ENCODE measurements at regions not wholly inside any gene's neighbourhood (a gene's known extent, or its start where the extent isn't known, plus 50 kb on each side); places are given as distances from the start of the nearest gene placed in this dataset.
"Not testable (repeated sequence)": the region's sequence is repeated elsewhere in the genome, so short reads cannot be mapped to it uniquely, and the experiment has no call there.

DNA sequence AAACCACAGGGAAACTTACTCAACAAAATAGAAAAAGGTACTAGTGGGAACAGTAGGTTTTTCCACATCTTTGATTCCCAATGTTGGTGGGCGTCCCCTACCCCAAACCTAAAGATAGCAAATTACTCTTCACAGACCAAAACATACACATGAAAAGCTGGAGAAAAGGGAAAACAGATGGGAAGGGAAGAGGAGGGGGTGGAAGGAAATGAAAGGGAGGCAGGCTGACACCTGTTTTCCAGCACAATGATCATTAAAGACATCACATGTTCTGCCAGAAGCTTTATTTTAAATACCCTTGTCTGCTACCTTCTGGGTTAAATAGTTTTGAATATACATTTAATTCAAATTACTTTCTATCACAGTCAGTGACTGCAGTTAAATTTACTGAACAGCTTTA, 1617.9 kb upstream of the SEL1L start:
- no peak for DNase-seq

DNA sequence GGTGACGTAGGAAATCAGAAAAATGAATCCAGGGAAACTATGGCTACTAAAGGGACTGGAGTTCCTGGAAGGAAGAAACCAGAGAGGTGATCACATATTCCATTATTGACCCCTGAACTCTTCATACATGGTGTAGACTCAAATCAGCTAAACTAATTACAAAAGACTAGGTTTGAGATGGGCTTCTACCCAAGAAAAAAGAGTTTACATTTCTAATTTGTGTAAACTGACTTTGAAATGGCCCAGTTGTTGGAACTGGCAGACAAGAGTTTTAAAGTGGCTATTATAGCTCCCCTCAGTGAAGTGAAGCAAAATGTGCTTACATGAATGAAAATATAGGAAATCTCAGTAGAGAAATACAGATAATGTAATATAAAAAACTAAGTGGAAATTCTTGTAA, 1619.4 kb upstream of the SEL1L start:
- no peak for DNase-seq

DNA sequence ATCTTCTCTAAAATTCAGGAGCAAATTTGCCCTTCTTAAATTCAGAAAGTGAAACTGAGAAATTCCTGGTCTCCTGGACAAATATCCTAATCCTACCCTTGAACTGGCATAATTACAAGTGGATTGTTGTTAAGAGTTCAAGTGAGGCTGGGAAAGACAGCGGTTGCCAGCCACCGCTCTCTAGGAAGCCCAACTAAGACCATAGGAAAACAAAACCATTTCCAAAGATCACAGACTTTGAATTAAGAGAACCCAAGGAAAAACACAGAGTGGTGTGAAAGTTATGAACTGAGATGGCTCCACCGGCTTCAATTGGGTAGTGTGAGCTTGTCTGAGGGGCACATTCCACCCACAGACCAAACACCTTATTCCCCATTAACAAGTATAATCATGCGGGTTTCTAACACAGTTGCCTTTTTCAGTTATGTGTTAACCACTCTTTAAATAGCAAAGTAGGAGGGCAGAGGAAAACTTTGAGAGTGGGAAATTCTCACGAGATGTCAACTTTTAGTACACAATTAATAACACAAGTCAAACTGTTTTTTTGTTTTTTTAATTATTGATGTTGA, 1628.8 kb upstream of the SEL1L start:
- DNase-seq, result no peak

DNA sequence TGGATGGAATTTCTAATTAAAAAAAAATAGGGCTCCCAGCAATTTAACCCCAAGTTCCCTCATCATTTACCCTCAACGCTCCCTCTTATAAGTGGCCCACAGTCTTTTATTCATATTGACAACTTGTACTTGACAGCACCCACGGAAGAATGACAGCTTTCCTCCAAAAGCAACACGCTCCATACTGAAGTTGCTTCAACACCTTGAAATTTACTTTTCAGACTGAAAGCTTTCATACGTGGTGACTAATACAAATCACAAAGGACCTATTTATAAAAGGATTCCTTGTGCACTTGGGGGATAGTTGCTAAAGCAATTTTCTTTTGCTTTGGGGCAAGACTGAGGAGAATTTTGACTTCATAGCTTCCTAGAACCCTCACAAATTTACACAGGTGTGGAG, 1629.4 kb upstream of the SEL1L start:
- DNase-seq, result no peak

DNA sequence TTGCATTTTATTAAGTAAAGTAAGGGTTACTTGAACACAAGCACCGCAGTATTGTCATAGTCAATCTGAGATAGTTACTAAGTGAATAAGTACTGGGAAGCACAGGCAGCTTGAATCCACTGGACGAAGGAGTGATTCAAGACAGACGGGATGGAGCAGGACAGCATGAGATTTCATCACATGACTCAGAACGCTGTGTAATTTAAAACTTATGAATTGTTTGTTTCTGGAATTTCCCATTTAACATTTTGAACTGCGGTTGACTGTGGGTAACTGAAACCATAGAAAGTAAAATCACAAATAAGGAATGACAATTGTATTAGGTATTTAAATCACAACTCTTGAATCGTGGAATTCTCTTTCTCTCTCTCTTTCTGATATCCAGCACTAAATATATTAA, 1630.4 kb upstream of the SEL1L start:
- DNase-seq, result no peak

DNA sequence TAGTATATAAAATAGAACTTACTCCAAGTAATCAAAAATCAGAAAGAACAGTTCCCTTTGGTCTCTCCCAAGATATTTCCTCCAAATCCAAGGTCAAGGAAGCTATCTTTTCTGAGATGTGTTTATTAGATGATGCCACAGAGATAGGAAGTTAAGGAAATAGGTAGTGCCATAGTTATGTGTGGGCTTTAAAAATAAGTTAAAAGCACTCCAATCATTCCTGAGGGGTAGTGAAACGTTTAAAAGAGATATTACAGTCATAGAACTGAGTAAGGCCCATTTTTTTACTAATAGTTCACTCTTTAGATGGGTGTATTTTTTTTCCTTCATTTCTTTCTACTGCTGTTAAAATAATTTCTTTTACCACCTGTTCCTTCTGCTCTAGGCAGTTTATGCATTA, 1630.9 kb upstream of the SEL1L start:
- DNase-seq, result no peak

DNA sequence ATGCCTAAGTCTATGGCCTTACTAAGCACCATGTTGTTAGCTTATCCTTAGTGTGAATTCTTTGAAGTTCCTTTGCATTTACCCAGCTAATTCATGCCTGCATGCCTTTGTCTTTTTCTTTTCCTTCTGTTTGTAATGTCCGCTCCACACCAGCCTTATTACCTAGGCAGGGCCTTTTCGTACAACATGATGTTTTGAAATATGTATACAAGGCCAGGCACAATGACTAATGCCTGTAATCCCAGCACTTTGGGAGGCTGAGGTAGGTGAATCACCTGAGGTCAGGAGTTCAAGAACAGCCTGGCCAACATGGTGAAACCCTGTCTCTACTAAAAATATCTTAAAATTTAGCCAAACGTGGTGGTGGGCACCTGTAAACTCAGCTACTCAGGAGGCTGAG, 1636.5 kb upstream of the SEL1L start:
- DNase-seq, result no peak

DNA sequence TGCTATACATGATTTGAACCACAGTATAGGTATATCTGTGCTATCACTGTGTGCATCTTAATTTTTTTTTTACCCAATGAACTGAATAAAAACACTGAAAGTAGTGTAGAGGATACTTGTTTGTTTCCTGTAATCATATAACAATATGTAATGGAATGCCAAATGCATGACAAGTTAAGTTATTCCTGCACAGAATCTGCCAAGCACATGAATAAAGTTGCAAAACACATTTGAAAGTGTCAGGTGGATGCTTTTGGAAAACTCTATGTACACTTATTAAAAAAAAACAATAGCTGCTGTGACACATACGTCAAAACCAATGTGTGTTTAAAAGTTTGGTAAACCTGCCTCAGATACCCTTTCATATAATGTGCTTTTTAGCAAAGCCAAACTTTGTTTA, 1638.1 kb upstream of the SEL1L start:
- no peak for DNase-seq

DNA sequence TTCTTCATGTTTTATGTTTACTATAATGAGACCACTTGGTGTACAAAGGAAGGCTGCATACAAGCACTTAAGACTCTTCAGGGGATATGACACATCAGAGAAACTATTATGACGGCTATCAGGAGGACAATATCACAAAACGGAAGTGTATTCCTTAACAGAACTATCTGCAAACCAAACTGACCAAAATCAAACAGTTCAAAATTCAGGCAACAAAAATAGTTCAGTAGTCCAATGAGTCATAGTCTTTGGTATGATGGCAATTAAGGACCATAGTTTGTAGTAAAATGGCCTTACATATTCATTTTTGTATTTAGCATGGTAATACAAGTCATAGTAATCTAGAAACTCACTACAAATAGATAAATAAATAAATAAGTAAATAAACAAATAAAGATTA, 1638.7 kb upstream of the SEL1L start:
- DNase-seq, result no peak

DNA sequence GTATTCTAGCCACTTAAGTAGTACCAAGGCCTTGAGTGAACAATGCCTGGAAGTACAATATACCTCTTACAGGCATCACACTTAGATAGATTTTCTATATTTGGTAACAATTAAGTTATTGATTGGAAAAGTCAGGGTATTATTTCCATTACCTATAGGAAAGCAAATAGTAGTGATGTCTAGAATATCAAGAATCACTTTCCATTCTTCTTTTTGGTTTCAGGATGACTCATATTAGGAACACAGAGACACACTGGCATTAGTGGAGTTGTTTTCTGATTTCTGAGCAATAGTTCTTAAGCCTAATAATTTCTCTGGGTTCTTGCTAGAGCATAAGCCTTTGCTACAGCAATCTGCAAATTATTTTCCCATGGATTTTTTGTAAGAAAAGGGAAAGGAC, 1640.0 kb upstream of the SEL1L start:
- no peak for DNase-seq

DNA sequence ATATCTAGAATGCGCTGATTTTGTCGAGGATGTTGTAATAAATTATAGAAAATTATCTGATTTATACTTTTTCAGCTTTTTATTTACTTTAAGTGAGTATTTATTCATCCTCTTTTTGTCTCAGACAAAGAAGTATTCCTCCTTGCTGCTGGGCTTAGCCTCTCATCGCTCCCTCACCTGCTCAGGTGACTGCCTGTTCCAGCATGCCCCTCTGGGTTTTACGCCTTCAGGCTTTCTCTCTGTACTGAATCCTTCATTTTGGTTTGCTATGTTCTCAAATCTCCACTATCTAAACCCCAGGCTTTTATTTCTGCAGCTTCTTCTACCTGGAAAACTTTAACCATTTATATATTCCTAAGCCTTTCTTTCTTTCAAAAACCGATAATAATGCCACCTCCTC, 1650.9 kb upstream of the SEL1L start:
- DNase-seq, result no peak

DNA sequence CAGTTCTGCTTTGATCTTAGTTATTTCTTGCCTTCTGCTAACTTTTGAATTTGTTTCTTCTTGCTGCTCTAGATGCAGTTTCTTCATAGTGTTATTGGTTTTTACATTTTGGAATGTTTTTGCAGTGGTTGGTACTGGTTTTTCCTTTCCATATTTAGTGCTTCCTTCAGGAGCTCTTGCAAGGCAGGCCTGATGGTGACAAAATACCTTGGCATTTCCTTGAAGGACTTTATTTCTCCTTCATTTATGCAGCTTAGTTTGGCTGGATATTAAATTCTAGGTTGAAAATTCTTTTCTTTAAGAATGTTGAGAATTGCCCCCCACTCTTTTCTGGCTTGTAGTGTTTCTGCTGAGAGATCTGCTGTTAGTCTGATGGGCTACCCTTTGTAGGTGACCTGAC, 1654.7 kb upstream of the SEL1L start:
- DNase-seq, result not testable (repeated sequence)

DNA sequence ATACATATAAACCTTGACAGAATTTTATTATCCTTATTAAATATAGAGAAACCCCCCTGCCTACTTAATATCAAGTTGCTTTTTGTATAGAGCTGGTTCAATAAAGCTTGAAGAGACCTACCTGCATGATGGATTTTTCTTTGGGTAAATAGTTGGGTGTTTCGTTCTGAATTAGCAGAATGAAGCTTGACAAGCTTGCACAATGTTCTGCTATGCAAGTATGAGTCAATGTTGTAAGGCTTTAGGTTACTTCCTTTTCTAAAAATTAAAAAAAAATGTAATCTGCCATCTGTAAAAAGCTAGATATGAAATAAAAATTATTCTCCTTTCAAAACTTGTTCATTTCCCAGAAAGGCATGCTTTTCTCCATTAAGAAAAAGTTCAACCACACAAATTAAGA, 1662.6 kb upstream of the SEL1L start:
- no peak for DNase-seq

DNA sequence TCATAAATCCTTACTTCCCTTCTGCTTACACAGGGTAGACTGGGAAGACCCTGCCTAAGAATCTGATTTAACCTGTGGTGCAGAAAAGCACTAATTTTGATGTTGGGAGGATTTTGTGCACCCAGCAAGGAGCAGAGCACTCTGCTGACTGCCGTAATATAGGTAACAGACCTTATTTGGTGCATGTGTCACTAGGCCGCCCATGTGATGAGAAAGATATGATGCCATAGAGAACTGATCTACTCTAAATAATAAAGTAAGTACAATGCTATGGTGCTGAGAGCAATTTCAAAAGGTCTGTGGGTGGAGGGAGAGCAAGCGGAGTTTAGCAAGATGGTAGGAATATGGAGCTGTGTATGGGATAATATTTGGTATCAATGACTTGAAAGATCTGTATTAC, 1663.6 kb upstream of the SEL1L start:
- no peak for DNase-seq

DNA sequence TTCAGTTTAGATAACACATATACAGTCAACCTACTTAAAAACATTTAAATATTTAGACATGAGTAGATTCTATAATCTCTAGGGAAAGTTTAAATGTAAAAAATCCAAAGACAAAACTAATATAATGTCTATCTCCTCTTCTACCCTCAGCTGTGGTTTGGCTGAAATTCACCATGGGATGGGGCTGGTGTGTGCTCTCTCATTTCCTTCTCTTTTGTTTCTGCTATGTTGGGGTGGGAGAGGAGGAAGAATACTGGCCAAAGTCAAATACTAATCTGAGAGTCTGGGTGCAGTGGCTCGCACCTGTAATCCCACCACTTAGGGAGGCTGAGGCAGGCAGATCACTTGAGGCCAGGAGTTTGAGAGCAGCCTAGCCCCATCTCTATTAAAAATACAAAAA, 1673.9 kb upstream of the SEL1L start:
- no peak for DNase-seq

DNA sequence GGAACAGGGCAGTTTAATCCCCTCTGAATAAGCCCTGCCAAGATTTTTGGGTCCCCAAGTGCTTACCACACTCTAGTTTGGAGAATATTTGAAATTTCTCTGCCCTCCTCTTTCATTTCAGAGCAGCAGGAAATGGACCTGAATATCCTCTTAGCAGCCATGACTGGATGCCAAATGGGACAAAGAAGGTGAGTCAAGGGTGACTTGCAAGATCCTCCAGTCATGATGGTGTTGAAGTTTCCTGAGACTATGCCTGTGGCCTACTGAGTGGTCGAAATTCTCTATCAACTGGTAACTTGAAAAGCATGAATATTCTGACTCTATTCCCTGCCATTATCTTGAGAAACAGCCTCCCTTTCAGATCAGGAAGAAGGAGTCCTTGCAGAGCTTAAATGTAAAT, 1674.7 kb upstream of the SEL1L start:
- no peak for DNase-seq

DNA sequence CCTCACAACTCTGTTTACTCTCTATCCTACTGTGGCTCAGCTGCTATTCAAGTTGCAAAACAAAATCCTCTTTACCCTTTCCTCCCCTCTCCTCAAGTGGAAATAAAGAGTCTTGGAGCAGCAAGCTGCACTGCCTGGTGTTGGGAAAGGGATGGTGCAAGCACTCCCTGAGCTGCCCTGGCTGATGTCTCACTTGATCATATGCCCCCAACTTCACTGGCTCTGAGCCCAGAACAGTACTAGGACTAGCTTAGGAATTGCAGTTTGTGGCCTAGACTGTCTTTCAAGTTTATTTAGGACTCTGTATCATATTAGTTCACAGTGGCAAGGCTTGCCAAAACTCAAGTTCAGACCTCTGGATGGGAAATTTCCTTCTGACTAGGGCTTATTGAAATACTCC, 1683.8 kb upstream of the SEL1L start:
- DNase-seq, result no peak

DNA sequence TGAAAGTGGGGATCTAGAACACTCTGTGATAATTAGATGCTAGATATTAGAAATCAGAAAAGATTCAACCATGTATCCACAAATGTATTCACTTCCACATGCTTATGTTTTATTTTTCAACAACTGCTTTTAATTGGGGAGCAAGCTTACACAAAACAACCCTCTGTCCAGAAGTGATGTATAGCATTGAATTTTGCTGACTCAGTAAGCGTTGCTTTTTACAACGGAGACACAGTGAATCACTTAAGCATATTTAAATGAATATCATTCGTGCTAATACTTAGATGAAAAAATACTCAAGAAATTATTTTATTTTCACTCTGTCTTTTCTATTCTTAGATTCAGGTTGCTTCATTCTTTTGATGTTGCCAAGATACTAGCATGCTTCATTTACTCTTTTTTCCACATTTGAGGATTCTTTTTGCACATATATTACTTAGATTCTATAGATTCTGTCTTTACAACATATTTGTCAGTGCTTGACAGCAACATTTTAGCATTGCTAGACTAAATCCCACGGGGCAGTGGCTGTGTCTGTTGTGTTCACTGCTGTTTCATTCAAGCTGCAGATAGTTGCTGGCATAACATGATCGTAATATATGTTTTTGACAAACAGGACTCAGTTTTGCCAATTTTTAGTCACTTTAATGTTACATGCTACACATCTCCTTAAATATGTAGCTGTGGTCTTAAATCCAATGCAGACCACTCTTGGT, 1714.4 kb upstream of the SEL1L start:
- no peak for DNase-seq

DNA sequence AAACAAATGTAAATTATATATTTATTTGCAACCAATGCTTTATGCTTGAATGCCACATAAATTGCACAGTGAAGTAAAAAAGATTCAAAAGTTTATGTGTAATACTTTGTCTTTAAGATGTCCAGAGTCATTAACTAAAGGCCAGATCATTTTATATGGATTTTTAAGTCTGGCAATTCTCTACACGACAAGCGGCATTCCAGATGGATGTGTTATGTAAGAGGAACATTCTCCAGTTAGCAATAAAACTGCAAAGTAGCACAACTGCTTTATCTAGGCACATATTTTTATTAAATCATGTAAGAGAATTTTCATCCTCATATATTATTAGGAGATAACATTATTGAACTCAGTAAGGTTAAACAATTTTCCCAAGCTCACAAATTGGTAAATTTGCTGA, 1717.7 kb upstream of the SEL1L start:
- DNase-seq, result no peak

DNA sequence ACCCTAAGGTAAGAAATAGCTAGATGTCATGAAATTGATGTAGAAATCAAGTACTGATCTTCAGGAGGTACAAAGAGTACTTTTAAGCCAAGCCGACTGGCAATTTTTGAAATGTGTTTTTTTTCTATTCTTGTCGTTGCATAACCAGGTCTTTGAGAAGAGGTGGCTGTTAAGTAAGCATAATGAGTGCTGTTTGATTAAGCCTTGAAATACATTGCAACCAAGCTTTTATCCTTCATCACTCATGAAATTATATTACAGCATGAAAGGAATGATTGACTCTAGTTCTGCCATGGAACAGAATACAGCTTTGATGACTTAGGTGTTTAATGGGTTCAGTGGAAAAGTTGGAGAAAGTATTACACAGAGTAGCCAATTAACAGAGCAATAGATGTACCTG, 1720.2 kb upstream of the SEL1L start:
- DNase-seq, result no peak

DNA sequence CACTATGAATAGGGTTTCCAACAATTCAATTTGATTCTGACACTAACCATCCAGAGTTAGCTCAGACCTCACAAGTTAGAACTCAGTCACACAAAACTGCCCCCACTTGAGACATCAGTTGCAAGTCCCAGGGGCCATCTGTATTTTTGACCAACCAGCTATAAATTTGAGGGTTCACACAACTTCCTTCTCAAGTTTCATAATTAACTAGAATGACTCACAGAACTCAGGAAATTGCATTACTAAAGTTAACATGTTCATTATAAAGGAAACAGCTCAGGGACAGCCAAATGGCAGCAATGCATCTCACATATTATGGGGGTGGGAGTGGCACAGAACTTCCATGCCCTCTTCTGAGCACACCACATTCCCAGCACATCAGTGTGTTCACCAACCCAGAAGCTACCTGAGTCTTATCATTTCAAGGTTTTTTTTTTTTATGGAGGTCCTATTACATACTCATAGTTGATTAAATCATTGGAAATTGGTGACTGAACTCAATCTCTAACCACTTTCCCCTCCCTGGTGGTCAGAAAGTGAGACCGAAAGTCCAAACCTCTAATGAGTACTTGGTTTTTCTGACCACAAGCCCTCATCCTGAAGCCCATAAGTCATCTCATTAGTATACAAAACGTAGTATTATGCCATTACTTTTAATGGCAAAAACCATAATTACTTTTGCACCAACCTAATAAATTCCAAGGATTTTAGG, 1721.5 kb upstream of the SEL1L start:
- no peak for DNase-seq

DNA sequence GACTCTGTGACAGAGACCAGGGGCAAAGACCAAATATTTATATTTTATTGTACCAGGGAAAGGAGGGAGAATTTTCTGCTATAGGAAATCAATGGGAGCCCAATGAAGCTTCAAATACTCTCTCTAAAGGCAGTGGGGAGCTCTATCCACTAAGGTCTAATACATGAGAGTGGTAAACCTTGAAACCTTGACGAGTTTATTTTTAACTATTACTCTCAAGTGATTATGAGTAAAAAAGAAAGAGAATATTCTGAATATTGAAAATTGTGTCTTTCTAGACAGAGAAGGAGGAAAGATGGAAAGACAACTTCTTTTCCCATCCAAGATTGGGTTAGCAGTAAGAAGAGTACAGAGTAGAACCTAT, 1722.1 kb upstream of the SEL1L start:
- DNase-seq, result no peak

DNA sequence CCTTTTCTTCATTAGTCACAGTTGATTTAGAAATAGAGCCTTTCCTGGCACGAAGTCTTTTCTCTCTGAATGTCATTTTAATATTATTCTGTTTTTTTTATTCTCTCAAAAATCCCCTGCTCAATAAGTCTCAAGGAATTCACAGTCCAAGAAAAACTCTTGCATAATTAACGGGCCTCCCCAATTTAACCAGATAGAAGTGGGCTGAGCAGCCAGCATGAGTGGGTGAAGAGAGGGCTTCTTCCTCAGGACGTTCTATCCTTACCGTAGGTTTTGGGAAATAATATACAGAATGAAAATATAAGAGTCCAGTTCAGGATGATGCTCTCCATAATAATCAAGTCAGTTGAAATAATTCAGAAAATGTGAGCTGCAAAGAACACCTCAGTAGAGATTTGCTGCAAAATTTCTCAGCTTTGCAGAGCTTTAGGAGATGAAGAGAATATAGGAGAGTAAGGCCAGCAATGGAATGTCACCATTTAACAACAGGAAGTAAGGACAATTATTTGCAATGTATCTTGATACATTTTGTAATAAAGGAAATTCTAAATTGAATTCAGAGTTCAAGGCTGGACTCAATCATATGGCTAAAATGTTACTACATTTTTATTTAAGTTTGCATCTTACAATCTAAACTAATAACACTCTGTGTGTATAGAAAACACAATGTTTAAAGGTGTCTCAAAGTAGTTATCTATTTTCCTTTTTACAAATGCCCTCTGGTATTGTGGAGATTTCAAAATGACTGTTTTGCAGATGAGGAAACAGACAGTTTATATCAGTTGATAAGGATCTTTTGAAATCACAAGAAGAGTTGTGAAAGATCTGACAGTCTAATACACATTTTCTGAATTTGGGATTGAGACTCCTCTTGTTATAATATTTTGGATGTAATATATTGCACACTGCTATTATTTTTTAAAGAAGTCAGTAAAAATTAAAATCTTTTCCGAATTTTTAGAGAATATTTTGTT, 1724.1 kb upstream of the SEL1L start:
- DNase-seq, result no peak

DNA sequence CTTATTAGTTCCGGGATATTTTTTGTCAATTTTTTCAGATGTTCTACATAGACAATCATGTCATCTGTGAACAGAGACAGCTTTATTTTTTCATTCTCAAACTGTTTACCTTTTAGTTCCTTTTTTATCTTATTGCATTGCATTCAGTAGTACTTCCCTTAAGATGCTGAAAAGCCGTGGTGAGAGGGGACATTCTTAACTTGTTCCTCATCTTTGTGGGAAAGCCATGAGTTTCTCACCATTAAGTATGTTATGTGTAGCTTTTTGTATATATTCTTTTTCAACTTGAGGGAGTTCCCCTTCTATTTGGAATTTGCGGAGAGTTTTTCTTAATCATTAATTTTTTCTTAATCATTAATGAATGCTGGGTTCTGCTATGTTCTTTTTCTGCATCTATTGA, 1727.1 kb upstream of the SEL1L start:
- DNase-seq, result no peak

All from NCI-H1930 (cell line).